NCI-H1417 treated with DMSO at 0.1 percent for 48 hours (cell line): ENCODE measurements at regions not wholly inside any gene's neighbourhood (a gene's known extent, or its start where the extent isn't known, plus 50 kb on each side); places are given as distances from the start of the nearest gene placed in this dataset.
"Not testable (repeated sequence)": the region's sequence is repeated elsewhere in the genome, so short reads cannot be mapped to it uniquely, and the experiment has no call there.

Experiments used
- DNase-seq: peaks from one replicate; lab custom pipeline; 2025; lab: John Stamatoyannopoulos, UW

DNA sequence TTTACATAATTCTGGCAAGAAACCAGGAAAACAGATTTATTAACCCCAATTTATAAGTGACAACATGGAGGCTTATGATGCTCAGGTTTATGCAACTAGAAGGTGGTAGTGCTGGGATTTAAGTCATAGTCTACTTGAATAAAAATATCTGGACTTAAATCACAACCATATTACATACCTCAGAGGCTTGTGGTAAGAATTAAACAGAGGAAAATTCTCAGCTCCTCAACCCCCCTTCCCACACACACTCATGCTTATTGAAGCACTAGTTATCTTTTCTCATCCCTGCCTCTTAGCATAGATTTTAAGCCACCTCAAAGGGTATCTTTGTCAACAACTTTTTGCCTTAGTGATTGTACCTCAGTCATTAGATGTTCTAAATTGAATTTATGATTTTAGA is 731.0 kb downstream of the PRELID2 start:
- DNase-seq, result no peak

DNA sequence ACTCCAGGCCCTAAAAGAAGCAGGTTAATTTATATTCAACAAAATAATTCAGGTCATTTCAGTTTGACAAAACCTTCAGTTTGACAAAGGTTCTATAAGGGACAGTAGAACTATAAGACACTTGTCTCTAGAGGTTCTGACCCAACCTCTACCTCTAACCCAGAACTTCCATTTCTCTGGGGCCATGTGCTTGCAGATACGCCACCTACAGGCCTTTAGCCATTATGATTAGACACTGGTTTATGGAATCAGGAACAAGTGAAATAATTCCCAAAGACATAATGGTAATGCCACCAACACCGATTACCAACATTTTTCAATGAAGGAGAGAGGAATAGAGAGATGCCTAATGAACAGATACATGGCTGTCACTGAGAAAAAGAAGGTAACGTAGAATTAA is 733.9 kb downstream of the PRELID2 start:
- DNase-seq, result no peak

DNA sequence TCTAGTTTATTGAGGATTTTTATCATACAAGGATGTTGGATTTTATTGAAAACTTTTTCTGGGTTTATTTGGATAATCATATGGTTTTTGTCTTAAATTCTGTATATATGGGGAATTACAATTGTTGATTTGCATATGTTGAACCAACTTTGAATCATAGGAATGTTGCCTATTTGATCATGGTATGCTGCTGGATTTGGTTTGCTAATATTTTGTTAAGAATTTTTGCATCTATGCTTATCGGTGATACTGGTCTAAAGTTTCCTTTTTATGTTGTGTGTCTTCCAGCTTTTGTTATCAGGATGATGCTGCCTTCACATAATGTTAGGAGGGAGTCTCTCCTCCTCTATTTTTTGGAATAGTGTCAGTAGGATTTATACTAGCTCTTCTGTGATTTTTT is 745.0 kb downstream of the PRELID2 start:
- no peak for DNase-seq

DNA sequence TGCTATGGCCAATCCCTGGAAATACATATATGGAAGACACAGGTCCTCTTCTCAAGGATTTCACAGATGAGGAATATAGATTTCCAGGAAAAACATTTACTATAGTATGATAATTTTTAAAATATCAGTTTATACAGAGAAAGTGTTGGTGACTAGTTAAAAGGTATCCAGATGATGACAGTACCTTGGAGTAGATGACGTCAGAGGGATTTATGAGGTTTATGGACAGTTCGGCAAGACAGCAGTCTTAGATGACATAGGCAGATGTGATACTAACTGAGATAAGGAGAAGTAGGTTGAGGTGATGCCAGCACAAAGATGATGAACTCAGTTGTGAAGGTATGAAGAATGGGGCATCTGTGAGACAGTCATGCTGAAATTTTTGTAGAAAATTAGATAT is 750.3 kb downstream of the PRELID2 start:
- DNase-seq, result no peak

DNA sequence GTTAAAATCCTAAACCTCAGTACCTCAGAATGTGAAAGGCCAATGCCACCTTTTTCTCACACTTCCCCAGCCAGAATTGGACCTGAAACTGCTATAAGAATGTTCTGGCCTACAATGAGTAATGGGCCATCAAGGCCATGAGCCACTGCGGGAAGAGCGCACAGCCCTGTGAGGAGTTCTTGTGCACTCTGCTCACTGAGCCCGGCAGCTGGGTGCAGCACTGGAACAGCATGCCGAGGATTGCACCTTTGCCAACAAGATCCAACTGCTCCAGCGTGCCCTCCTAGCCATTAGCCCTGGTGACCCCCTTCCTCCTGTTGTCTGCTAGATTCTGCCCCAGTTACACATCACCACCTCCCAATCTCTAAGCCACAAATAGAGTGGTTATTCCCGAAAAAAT is 758.1 kb downstream of the PRELID2 start:
- no peak for DNase-seq

DNA sequence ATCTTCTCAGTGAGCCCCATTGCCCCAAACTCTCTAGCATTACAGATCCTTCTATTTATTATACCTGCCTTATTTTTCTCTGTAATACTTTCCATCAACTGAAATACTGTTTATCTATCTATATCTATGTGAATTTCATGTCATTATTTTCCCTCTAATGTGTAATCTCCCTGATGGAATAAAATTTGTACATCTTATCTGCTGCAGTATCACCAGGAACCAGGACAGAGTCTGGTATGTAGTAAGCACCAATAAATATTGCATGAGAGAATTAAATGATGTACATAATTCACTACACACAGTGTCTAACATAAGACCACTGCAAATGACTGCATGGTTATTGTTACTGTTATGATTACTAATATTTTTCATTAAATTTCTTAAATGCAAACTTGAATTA is 759.1 kb downstream of the PRELID2 start:
- no peak for DNase-seq

DNA sequence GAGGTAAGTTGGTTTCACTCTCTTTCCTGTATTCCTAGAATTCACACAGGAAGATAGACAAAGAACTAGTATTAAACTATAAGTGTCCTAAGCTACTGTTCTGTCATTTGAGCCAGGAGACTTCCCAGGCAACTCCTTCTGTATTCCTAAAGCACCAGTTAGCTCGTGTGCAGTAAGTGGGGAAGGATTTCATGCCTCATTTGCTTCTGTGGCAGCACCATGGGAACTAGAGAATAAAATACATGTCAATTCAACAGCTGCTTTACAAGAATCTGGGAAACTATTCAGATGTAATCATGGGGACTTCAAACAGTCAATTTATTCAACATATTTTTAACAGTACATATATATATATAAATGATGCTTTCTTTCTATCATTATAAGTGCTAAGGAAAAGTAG is 762.3 kb downstream of the PRELID2 start:
- DNase-seq, result no peak

DNA sequence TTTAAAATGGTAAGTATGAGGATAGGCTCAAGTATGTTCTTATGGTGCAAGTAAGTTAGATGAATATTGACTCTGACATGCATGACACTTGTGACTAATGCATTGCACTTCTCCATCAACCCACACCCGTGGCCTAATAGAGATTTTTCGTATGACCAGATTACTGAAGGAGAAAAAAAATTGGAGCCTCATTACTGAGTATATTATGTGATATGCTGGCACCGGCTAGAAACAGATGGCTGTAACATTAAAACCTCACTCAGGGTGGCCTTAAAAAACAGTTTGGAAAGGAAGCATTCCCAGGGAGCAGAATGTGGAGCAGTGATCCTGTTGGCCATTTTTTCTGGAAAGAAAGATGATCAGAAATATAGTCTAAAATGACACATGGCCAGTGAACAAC is 766.4 kb downstream of the PRELID2 start:
- no peak for DNase-seq

DNA sequence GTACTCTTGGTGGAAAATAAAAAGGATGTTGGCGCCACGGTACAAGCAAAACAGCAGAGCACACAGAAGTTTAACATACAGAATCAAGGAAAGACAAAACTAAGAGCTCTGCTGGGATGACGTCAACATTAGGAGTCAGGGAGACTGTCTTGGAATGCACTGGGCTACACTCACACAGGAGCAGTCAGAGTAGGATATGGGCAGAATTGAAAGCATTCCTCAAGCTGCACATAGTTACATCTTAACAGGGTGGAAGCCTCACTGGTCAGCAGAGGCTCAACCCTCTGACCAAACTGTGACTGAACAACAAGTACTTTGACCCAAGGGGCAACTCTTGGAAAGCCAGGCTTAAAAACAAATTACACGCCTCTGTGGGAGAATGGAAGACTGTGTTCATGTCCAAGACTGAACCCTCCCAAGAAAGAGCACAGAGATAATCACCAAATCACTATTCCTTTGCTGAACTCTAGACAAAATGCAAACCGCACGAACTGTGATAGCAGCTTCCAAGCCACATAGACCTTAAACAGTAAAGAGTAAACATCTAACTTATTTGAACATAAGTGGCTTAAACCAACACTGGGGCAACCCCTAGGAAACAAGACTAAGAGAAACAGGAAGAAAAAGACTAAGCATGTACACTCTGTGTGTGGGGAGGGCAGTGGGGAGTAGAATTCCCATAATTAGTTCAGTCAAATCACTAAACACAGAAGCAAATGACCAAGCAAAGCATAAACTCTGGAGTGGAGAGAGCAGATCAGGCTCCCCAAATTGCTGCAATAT is 772.7 kb downstream of the PRELID2 start:
- no peak for DNase-seq

DNA sequence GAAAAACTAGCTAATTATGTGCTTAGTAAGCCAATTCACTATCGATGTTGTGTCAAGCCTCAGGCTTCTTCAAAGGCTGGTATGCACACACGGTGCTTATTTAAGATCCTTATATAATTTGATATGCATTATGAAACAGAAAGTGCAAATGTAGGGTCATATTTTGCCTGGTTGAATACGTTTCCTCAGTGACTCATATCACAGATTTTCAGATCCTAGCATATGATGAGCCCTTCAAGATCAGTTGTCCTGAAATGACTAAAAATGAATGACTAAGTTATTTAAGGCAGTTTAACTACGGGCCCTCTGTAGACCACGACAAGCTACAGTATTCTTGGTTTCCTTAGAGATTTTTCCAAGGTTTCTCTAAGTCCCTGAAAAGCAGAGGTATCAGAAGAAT is 778.3 kb downstream of the PRELID2 start:
- no peak for DNase-seq

DNA sequence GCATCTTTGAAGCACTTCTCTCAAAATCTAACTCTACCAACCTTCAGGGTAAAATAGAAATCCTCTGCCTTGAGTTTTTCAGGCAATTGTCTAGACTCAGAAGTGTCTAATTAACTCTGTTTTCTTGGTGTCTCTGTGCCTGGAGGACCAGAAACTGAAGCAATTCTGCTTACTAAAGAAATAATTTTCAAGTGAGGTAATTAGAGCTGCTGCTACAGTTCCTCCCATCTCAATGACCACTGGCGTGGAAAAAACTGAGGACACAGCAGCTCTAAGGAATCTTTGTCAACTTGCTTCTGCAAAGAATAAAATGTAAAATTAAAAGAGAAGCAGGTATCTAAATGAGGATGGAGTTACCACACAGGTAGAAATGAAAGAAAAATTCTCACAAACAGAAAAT is 785.0 kb downstream of the PRELID2 start:
- no peak for DNase-seq

DNA sequence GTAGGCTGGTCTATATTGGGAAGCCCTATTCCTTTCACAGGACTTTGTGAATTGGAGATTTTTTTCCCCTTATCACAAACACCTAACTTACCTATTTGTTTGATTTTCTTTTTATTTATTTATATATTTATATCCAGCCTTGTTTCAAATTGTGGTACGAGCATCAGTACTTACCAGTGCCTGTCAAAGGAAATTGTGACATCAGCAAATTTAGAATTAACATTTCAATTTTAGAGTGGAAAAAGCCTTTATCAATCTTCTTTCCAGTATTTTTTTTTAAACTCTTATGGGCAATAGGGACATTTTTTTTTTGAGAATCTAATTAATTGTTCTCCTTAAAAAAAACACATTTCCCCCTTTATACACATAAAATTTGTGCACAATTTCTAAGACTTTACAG is 790.2 kb downstream of the PRELID2 start:
- DNase-seq, result no peak

DNA sequence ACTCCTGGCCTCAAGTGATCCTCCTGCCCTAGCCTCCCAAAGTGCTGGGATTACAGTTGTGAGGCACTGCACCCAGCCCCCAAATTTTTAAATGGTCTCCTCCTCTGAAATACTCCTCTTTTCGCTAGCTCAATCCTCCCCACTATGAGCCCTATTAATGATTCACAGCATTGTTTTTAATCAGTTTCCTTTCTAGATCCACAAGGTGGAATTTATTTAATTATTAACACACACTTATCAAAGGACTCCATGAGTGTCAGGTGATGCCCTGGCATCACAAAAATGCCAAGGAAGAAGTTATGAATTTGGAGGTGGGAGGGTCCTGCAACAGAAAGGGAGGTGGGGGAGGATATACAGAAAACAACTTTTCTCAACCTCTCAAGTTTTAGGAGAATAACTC is 806.5 kb downstream of the PRELID2 start:
- no peak for DNase-seq

DNA sequence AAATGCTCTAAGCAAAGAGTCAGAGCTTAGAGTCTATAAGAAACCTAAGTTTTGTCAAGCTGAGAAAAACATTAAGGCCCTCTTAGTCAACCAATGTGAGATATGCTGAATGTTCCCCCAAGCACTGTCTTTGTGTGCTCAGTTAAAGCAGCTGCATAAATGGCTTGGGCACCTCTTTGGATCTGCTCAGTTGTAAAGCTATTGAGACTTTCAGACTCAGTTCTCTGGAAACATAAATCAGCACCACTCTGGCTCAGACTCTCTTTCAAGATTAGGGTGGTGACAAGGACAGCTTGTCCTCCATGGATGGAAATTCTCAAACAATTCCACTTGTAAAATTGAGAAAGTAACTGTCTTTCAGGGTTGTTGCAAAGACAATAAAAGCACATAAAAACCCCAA is 807.9 kb downstream of the PRELID2 start:
- DNase-seq, result no peak

DNA sequence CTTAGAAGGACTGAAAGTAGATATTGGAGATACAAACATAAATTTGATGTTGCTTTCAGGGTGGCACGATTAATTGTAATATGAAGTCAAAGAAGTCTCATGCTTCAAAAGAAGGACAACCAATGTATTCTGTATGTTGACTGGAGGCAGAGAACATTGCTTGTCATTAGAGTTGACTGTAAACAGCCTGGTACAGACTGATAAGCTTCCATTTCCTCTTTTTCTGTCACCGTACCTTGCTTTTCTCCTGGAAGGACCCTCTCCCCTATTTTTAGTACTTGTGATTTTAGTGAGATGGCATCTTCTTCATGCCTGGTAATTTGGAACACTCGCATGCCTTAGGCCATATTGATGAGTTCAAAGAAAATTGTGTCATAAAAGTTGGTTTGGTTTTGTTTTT is 809.4 kb downstream of the PRELID2 start:
- DNase-seq, result no peak

DNA sequence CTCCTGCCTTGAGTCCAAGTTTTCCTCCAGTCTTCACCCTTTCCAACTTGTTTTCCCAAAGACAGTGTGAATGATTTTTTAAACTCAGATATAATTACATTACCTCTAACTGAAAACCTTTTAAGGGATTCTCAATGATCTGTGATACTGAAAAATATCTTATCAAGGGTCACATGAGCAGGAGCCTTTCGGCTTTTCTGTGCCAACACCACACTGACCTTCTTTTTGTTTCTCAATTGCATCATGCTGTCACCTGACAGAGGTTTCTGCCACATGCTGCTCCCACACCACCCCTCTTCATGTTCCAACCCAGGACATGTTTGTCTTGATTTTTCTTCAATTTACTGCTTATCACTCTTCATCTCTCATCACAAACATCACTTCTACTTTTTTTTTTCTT is 820.0 kb downstream of the PRELID2 start:
- no peak for DNase-seq

DNA sequence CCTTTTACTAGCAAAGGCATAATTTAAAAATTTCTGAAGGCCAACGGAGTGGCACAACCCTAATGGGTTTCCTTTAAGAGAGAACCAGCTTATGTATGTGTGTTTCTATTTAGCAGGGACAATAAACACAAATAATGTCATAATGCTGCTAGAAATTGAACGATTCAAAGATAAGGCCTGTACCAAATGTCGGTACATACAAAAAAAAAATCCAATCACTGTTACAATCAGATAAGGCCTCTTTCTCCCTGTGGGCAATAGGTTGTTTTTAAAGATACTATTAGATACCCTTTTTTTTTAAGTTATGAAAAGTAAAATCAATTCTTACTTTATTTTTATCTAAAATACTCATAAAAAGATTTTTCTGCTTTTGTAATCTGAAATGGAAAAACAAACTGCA is 821.0 kb downstream of the PRELID2 start:
- DNase-seq, result no peak

DNA sequence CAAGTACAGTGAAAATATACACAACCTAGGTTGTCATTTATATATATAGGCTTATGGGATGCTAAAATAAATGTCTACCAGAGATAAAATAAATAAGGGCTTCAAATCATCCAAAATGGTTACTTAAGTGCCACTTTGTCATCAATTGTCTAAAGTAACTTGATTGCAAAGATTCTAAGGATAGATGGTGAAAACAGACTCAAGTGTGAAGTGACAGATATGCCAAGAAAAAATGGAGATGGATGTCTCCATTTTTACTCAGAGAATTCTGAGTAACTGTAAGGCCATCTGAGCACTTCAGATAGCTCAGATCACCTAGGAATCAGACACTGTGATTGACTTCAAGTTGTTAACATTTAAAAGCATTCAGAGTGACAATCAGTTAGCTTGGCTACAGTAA is 824.3 kb downstream of the PRELID2 start:
- DNase-seq, result no peak

DNA sequence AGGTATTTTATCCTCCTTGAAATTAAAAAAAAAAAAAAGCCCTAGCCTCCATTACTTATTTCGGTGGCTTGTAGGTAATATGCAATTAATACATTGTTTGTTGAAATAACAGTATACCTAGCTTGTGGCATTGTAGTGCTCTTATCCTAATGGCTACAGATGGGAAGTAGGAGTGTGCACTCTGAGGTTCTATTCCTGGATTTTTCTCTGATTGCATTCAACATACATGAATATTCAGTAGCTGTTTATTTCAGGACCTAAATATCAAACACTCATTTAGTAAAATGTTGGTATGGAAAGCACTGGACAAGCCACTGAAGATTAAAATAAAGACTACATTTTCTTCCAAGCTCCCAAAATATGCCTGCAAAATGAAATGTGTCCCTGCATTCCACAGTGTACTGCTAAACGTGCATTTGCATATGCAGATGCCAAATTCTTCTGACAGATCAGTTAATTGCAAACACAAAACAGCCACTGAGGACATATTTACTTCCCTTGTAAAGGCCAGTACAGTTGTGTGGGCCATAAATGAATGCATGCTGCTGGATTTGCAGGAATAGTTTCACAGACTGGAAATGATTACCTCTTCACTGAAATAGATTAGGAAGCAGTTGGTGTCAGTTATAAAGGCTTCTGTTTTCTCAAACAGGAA is 826.1 kb downstream of the PRELID2 start:
- DNase-seq, result no peak

DNA sequence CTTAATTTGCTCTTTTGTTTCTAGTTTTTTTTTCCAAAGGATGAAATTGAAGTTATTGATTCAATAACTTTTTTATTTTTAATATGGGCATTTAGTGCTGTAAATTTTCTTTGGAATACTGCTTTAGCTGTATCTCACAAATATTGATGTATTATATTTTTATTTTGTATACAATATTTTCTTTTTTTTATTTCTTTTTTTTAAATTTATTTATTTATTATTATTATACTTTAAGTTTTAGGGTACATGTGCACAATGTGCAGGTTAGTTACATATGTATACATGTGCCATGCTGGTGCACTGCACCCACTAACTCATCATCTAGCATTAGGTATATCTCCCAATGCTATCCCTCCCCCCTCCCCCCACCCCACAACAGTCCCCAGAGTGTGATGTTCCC is 823.7 kb downstream of the KCTD16 start:
- not testable (repeated sequence) for DNase-seq

DNA sequence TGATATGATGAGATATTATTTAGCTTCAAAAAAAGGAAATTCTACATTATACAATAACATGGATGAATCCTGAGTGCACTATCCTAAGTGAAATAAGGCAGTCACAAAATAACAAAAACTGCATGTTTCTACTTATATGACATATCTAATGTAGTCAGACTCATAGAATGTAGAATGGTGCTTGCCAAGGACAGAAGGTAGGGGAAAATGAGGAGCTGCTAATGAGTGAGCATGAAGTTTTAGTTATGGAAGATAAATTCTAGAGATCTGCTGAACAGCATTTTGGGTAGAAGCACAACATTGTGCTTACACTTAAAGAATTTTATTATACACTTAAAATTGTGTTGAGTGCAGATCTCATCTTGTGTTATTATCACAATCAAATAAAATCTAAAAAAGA is 812.4 kb downstream of the KCTD16 start:
- DNase-seq, result no peak

DNA sequence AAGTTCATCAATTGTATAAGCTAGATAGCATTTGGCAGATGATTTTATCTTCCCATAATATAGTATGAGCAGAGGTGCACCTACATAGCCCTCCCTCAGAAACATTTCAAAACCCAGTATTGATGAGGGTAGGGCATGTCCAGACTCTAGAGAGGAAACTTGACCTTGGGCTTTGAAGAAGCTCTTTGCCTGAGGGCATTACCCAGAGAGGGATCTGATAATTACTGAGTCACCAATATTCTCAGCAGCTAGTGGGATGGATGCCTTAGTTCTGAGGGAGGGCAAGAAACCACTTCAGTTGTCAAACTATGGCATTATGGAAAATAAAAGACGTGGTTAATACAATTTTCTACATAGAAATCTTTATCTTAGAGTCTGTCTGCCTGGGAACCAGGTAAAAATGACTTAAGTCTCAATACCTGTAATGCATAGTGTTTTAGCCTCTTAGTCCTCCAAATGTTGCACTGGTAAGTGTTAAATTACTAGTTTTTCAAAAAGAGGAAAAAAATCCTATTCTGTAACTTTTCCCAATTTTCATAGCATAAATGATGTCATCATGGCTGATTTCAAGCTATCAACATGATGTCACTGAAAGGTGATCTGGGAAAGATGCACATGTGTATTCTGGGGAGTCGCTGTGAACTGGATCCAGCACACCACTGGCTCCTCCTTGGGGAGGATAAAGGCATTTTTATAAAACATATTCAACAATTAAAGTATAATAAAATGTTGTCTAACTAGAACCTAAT is 809.0 kb downstream of the KCTD16 start:
- no peak for DNase-seq

DNA sequence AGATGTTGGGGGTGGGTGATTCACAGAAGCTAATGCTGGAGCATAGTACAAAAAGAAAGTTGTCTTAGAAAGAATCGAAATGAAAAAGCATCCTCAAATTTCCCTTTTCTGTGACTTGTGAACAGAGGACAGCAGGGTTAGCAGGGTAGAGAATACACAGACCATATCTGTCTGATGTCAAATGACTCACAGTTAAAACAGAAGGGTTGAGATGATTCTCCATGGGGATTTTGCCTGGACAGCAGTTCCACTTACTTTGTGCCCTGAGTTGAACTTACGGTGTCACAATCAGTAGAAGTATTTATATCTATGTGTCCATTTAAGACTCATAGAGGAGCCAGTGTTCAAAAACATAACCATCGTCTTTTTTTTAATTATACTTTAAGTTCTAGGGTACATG is 801.6 kb downstream of the KCTD16 start:
- DNase-seq, result no peak
